ENCODE measurements at regions not wholly inside any gene's neighbourhood (a gene's known extent, or its start where the extent isn't known, plus 50 kb on each side); places are given as distances from the start of the nearest gene placed in this dataset.
"Not testable (repeated sequence)": the region's sequence is repeated elsewhere in the genome, so short reads cannot be mapped to it uniquely, and the experiment has no call there.

GRCh38 chr15:31221936-31222515 lies 104.6 kb upstream of the KLF13 start:
- no peak for DNase-seq

GRCh38 chr15:31222773-31223341 lies 103.8 kb upstream of the KLF13 start:
- peak in 1 of 2 experiments; percentile 4 for DNase-seq

GRCh38 chr15:31223478-31224350 lies 102.9 kb upstream of the KLF13 start:
- DNase-seq = no peak

GRCh38 chr15:31224661-31225060 lies 102.0 kb upstream of the KLF13 start:
- not testable (repeated sequence) for DNase-seq

- DNase-seq = no peak
These were observed 101.2 kb upstream of the KLF13 start for GRCh38 chr15:31225356-31225955.

- no peak for DNase-seq
These were observed 100.6 kb upstream of the KLF13 start for GRCh38 chr15:31226021-31226420.

- DNase-seq = no peak
These were observed 99.4 kb upstream of the KLF13 start for GRCh38 chr15:31227235-31227634.

- peak; percentile 5 to 26 for DNase-seq
These were observed 98.6 kb upstream of the KLF13 start for GRCh38 chr15:31228011-31228484.

GRCh38 chr15:31228980-31229826 lies 97.4 kb upstream of the KLF13 start:
- DNase-seq = no peak

- no peak for DNase-seq
These were observed 95.8 kb upstream of the KLF13 start for GRCh38 chr15:31230630-31231485.

- no peak for DNase-seq
These were observed 91.8 kb upstream of the KLF13 start for GRCh38 chr15:31234815-31235214.

GRCh38 chr15:31235311-31236183 lies 91.1 kb upstream of the KLF13 start:
- no peak for DNase-seq

GRCh38 chr15:31236184-31237042 lies 90.2 kb upstream of the KLF13 start:
- no peak for DNase-seq

GRCh38 chr15:31237043-31237324 lies 89.7 kb upstream of the KLF13 start:
- DNase-seq = no peak

- DNase-seq = no peak
These were observed 87.7 kb upstream of the KLF13 start for GRCh38 chr15:31238906-31239305.

- DNase-seq = no peak
These were observed 87.2 kb upstream of the KLF13 start for GRCh38 chr15:31239409-31239808.

GRCh38 chr15:31241888-31242522 lies 84.6 kb upstream of the KLF13 start:
- DNase-seq = no peak

GRCh38 chr15:31243895-31244294 lies 82.7 kb upstream of the KLF13 start:
- DNase-seq = no peak

GRCh38 chr15:31245135-31245689 lies 81.4 kb upstream of the KLF13 start:
- no peak for DNase-seq
